Liver (tissue), 7 donors: ENCODE measurements at regions not wholly inside any gene's neighbourhood (a gene's known extent, or its start where the extent isn't known, plus 50 kb on each side); places are given as distances from the start of the nearest gene placed in this dataset.
"Not testable (repeated sequence)": the region's sequence is repeated elsewhere in the genome, so short reads cannot be mapped to it uniquely, and the experiment has no call there.

Experiments
- DNase-seq: peaks from one replicate; pipeline ENCODE4 v3.0.0-alpha.2; 2017; ENCODE audit warnings: low spot score
- H3K27ac ChIP-seq, 2 donors: one replicate each; pipeline ENCODE4 v1.7.0; 2013; ENCODE audit warnings: inconsistent platforms in 2 of 2, low read length in 2 of 2, control low read depth in 1 of 2, low read depth in 1 of 2, mild to moderate bottlenecking in 1 of 2
- H3K27me3 ChIP-seq, 4 donors: one replicate each; pipeline versions ENCODE4 v1.6.1 to v1.7.0; 2013; ENCODE audit warnings: low read length in 3 of 4, inconsistent platforms in 1 of 4, mild to moderate bottlenecking in 1 of 4, moderate library complexity in 1 of 4; ENCODE audit not compliant: control insufficient read depth in 4 of 4, insufficient read depth in 4 of 4
- H3K36me3 ChIP-seq, 4 donors: one replicate each; pipeline versions ENCODE4 v1.6.1 to v1.7.0; 2013; ENCODE audit warnings: low read length in 3 of 4, mild to moderate bottlenecking in 3 of 4, low read depth in 1 of 4, moderate library complexity in 1 of 4; ENCODE audit not compliant: control insufficient read depth in 4 of 4, insufficient read depth in 3 of 4
- H3K4me1 ChIP-seq, 4 donors: one replicate each; pipeline versions ENCODE4 v1.6.1 to v1.7.0; 2013; ENCODE audit warnings: low read length in 3 of 4, mild to moderate bottlenecking in 3 of 4, moderate library complexity in 1 of 4; ENCODE audit not compliant: control insufficient read depth in 4 of 4, insufficient read depth in 4 of 4
- H3K4me3 ChIP-seq, 3 donors: one replicate each; pipeline versions ENCODE4 v1.6.1 to v1.7.0; 2013; ENCODE audit warnings: low read length in 3 of 3, control low read depth in 1 of 3, low read depth in 1 of 3, mild to moderate bottlenecking in 1 of 3
- H3K9ac ChIP-seq, 2 donors: one replicate each; pipeline ENCODE4 v1.7.0; 2013; ENCODE audit warnings: low read length in 2 of 2, mild to moderate bottlenecking in 2 of 2, moderate library complexity in 2 of 2, control low read depth in 1 of 2, low read depth in 1 of 2
- H3K9me3 ChIP-seq, 4 donors: one replicate each; pipeline versions ENCODE4 v1.6.1 to v1.7.0; 2013; ENCODE audit warnings: low read length in 3 of 4; ENCODE audit not compliant: control insufficient read depth in 4 of 4
- EGR1 ChIP-seq, 2 donors: IDR thresholded peaks; 2 replicates each; pipeline ENCODE4 v1.6.1; 2016 to 2018; ENCODE audit warnings: antibody characterized with exemption in 2 of 2, low read depth in 2 of 2
- HNF4A ChIP-seq, 2 donors: conservative IDR thresholded peaks; 2 replicates each; pipeline ENCODE4 v1.6.1; 2016; ENCODE audit warnings: antibody characterized with exemption in 2 of 2, mild to moderate bottlenecking in 2 of 2
- YY1 ChIP-seq: IDR thresholded peaks from 2 replicates; pipeline ENCODE4 v1.6.1; 2016; ENCODE audit warnings: antibody characterized with exemption, mild to moderate bottlenecking
- WGBS: extraction: QIAGEN DNeasy Blood & Tissue Kit; methylation state at CpG from one replicate; pipeline ENCODE4 v1.1.7; 2013; 5-methylcytosine and 5-hydroxymethylcytosine counted together
- TF ChIP-seq, protein P1 (sequence below): IDR thresholded peaks from 2 replicates; pipeline ENCODE4 v1.6.1; 2016; ENCODE audit warnings: antibody characterized with exemption, mild to moderate bottlenecking
- TF ChIP-seq, protein P2 (sequence below): IDR thresholded peaks from 2 replicates; pipeline ENCODE4 v1.6.1; 2016; ENCODE audit warnings: antibody characterized with exemption
- donor health status: healthy.
- donor health status: healthy.
- donor health status: healthy.
- donor health status: healthy.

DNA sequence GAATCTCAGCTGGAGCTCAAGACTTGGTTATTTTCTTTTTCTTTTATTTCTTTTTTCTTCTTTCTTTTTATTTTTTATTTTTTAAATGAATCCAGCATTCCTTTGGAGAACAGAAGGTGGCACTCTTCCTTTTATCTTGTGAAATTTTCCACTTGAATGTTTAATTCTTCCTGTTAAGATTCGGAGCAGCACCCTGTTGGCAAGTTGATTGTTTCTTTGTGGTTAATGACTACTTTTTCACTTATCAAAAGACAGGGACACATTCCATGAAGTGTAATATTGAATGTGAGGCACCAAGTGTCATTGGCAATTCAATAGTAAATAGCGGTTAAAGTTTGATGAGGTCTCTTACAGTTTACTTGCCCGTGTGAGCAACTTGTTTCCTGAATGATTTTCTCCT, 240.5 kb upstream of the CHD1 start (continued):
- TF ChIP-seq EGR1 (IDR thresholded peaks at IDR 0.05; ENCODE audit: low read depth in 2 of 2) (no peak), YY1 (no peak)

DNA sequence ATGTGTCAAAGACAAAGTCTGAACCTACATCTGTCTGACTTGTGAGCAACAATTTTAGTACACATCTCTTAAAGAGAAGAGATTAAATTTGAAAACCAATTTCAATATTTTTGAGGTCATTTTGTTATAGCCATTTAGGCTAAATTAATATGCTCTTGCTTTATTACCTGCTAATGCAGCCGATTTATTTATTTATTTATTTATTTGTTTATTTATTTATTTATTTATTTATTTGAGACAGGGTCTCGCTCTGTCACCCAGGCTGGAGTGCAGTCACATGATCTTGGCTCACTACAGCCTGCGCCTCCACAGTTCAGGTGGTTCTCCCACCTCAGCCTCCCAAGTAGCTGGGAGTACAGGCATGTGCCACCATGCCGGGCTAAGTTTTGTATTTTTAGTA, 232.7 kb upstream of the CHD1 start:
- H3K9ac ChIP-seq, H3K4me3 ChIP-seq, DNase-seq, H3K36me3 ChIP-seq, H3K4me1 ChIP-seq, H3K27me3 ChIP-seq, H3K27ac ChIP-seq, H3K9me3 ChIP-seq: not testable (repeated sequence)
- 88% methylated on average over 4 of the region's 4 CpGs for WGBS

DNA sequence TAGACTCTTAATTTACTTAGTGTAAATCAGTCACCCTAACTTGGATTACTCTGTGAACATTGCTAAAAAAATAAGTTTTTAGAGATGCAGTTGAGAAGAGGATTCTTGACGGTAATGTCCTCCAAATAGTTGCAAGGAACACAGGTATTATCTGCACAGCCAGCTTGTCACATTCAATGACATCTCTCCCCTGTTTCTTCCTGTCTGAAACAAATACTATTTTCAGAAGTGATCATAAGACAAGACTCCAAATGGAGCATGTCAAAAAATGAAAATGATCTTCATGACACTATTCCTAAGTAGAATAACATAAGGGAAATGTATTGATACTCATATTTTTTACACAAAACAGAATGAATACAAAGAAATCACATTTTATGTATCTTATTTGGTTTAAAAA, 227.9 kb upstream of the CHD1 start:
- Histone ChIP-seq H3K9ac (no peak overlapping the region), H3K4me3 (no peak overlapping the region), H3K36me3 (no peaks in the 10 kb centered on the region), H3K4me1 (no peaks in the 10 kb centered on the region), H3K27me3 (peaks cover 0 to 2% (median 0%) of the 10 kb centered on the region in 4 donors), H3K9me3 (no peaks in the 10 kb centered on the region), H3K27ac (no peak overlapping the region)
- no peak for DNase-seq
- 81% methylated on average over 1 of the region's 1 CpG for WGBS
- TF ChIP-seq EGR1 (IDR thresholded peaks at IDR 0.05; ENCODE audit: low read depth in 2 of 2): no peak
- TF ChIP-seq, protein P1, sequence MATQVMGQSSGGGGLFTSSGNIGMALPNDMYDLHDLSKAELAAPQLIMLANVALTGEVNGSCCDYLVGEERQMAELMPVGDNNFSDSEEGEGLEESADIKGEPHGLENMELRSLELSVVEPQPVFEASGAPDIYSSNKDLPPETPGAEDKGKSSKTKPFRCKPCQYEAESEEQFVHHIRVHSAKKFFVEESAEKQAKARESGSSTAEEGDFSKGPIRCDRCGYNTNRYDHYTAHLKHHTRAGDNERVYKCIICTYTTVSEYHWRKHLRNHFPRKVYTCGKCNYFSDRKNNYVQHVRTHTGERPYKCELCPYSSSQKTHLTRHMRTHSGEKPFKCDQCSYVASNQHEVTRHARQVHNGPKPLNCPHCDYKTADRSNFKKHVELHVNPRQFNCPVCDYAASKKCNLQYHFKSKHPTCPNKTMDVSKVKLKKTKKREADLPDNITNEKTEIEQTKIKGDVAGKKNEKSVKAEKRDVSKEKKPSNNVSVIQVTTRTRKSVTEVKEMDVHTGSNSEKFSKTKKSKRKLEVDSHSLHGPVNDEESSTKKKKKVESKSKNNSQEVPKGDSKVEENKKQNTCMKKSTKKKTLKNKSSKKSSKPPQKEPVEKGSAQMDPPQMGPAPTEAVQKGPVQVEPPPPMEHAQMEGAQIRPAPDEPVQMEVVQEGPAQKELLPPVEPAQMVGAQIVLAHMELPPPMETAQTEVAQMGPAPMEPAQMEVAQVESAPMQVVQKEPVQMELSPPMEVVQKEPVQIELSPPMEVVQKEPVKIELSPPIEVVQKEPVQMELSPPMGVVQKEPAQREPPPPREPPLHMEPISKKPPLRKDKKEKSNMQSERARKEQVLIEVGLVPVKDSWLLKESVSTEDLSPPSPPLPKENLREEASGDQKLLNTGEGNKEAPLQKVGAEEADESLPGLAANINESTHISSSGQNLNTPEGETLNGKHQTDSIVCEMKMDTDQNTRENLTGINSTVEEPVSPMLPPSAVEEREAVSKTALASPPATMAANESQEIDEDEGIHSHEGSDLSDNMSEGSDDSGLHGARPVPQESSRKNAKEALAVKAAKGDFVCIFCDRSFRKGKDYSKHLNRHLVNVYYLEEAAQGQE: no peak
- TF ChIP-seq, protein P2, sequence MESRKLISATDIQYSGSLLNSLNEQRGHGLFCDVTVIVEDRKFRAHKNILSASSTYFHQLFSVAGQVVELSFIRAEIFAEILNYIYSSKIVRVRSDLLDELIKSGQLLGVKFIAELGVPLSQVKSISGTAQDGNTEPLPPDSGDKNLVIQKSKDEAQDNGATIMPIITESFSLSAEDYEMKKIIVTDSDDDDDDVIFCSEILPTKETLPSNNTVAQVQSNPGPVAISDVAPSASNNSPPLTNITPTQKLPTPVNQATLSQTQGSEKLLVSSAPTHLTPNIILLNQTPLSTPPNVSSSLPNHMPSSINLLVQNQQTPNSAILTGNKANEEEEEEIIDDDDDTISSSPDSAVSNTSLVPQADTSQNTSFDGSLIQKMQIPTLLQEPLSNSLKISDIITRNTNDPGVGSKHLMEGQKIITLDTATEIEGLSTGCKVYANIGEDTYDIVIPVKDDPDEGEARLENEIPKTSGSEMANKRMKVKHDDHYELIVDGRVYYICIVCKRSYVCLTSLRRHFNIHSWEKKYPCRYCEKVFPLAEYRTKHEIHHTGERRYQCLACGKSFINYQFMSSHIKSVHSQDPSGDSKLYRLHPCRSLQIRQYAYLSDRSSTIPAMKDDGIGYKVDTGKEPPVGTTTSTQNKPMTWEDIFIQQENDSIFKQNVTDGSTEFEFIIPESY: no peak

DNA sequence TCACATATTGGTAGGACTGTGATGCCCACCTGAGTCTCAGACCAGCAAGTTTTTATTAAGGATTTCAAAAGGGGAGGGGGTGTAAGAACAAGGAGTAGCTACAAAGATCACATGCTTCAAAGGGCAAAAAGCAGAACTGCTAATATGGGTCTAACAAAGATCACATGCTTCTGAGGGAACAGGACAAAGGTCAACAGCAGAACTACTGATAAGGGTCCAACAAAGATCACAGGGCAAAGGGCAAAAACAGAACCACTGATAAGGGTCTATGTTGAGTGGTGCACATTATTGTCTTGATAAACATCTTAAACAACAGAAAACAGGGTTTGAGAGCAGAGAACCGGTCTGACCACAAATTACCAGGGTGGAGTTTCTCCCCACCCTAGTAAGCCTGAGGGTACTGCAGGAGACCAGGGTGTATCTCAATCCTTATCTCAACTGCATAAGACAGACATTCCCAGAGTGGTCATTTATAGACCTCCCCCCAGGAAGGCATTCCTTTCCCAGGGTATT, 214.5 kb upstream of the CHD1 start:
- not testable (repeated sequence) for H3K36me3 ChIP-seq, H3K27me3 ChIP-seq, H3K4me1 ChIP-seq, H3K9ac ChIP-seq, DNase-seq, H3K4me3 ChIP-seq, H3K27ac ChIP-seq, H3K9me3 ChIP-seq
- WGBS: 49% methylated on average over 1 of the region's 1 CpG
- TF ChIP-seq HNF4A (conservative IDR thresholded peaks at IDR 0.05): peak; percentile 59 to 65
